ENCODE measurements at regions not wholly inside any gene's neighbourhood (a gene's known extent, or its start where the extent isn't known, plus 50 kb on each side); places are given as distances from the start of the nearest gene placed in this dataset.
"Not testable (repeated sequence)": the region's sequence is repeated elsewhere in the genome, so short reads cannot be mapped to it uniquely, and the experiment has no call there.

- not testable (repeated sequence) for FAIRE-seq
Measured at GRCh38 chr16:29217104-29217751, 189.3 kb downstream of the NPIPB11 start.

GRCh38 chr16:29213770-29214169 lies 192.7 kb downstream of the NPIPB11 start:
- not testable (repeated sequence) for FAIRE-seq

GRCh38 chr16:29213251-29213650 lies 193.3 kb downstream of the NPIPB11 start:
- not testable (repeated sequence) for FAIRE-seq

GRCh38 chr16:29212084-29213027 lies 194.2 kb downstream of the NPIPB11 start:
- not testable (repeated sequence) for FAIRE-seq

GRCh38 chr16:29211456-29211855 lies 195.1 kb downstream of the NPIPB11 start:
- FAIRE-seq, result not testable (repeated sequence)

- FAIRE-seq, result not testable (repeated sequence)
Measured at GRCh38 chr16:29210299-29211150, 196.0 kb downstream of the NPIPB11 start.

- FAIRE-seq, result not testable (repeated sequence)
Measured at GRCh38 chr16:29206120-29206519, 200.4 kb downstream of the NPIPB11 start.

- not testable (repeated sequence) for FAIRE-seq
Measured at GRCh38 chr16:29205151-29205550, 201.4 kb downstream of the NPIPB11 start.

- no peak for FAIRE-seq
Measured at GRCh38 chr16:29204806-29205135, 201.7 kb downstream of the NPIPB11 start.

- not testable (repeated sequence) for FAIRE-seq
Measured at GRCh38 chr16:29203933-29204805, 202.3 kb downstream of the NPIPB11 start.

- FAIRE-seq, result not testable (repeated sequence)
Measured at GRCh38 chr16:29203046-29203932, 203.2 kb downstream of the NPIPB11 start.

- FAIRE-seq, result not testable (repeated sequence)
Measured at GRCh38 chr16:29202642-29203041, 203.9 kb downstream of the NPIPB11 start.

GRCh38 chr16:29202025-29202632 lies 204.4 kb downstream of the NPIPB11 start:
- not testable (repeated sequence) for FAIRE-seq

GRCh38 chr16:29201296-29202024 lies 205.1 kb downstream of the NPIPB11 start:
- FAIRE-seq, result not testable (repeated sequence)

GRCh38 chr16:29200681-29201080 lies 205.8 kb downstream of the NPIPB11 start:
- not testable (repeated sequence) for FAIRE-seq

GRCh38 chr16:29200135-29200601 lies 206.3 kb downstream of the NPIPB11 start:
- FAIRE-seq, result peak; percentile 88

- FAIRE-seq, result not testable (repeated sequence)
Measured at GRCh38 chr16:29199626-29200025, 206.9 kb downstream of the NPIPB11 start.

- FAIRE-seq, result no peak
Measured at GRCh38 chr16:29198731-29199521, 207.6 kb downstream of the NPIPB11 start.

- FAIRE-seq, result no peak
Measured at GRCh38 chr16:29198231-29198630, 208.3 kb downstream of the NPIPB11 start.
